Hematopoietic multipotent progenitor cell treated with erythropoietin and hydrocortisone succinate and interleukin-3 and kit ligand, for 8 days (in vitro differentiated cells): ENCODE measurements at regions not wholly inside any gene's neighbourhood (a gene's known extent, or its start where the extent isn't known, plus 50 kb on each side); places are given as distances from the start of the nearest gene placed in this dataset.
"Not testable (repeated sequence)": the region's sequence is repeated elsewhere in the genome, so short reads cannot be mapped to it uniquely, and the experiment has no call there.

Experiments used
- DNase-seq: peaks from one replicate; pipeline ENCODE4 v3.0.0-alpha.2; 2015

- DNase-seq, result no peak
Measured at GRCh38 chr16:60204181-60204580, 1470.1 kb upstream of the GOT2 start.

GRCh38 chr16:60203525-60204124 is 1469.5 kb upstream of the GOT2 start:
- DNase-seq, result peak; percentile 2

- not testable (repeated sequence) for DNase-seq
Measured at GRCh38 chr16:60200729-60201128, 1466.6 kb upstream of the GOT2 start.

GRCh38 chr16:60200161-60200560 is 1466.0 kb upstream of the GOT2 start:
- DNase-seq, result no peak

- DNase-seq, result no peak
Measured at GRCh38 chr16:60199150-60199549, 1465.0 kb upstream of the GOT2 start.

GRCh38 chr16:60181536-60181935 is 1447.4 kb upstream of the GOT2 start:
- no peak for DNase-seq

- DNase-seq, result no peak
Measured at GRCh38 chr16:60180609-60181008, 1446.5 kb upstream of the GOT2 start.

- DNase-seq, result no peak
Measured at GRCh38 chr16:60170196-60170595, 1436.1 kb upstream of the GOT2 start.

GRCh38 chr16:60166111-60166510 is 1432.0 kb upstream of the GOT2 start:
- no peak for DNase-seq

GRCh38 chr16:60151987-60152386 is 1417.9 kb upstream of the GOT2 start:
- no peak for DNase-seq

GRCh38 chr16:60150907-60151306 is 1416.8 kb upstream of the GOT2 start:
- DNase-seq, result no peak

- no peak for DNase-seq
Measured at GRCh38 chr16:60143348-60143705, 1409.2 kb upstream of the GOT2 start.

GRCh38 chr16:60142619-60143347 is 1408.7 kb upstream of the GOT2 start:
- DNase-seq, result no peak

GRCh38 chr16:60137891-60138290 is 1403.8 kb upstream of the GOT2 start:
- DNase-seq, result no peak

- no peak for DNase-seq
Measured at GRCh38 chr16:60127196-60127595, 1393.1 kb upstream of the GOT2 start.

GRCh38 chr16:60126115-60126514 is 1392.0 kb upstream of the GOT2 start:
- DNase-seq, result not testable (repeated sequence)

GRCh38 chr16:60123392-60124023 is 1389.4 kb upstream of the GOT2 start:
- no peak for DNase-seq

- DNase-seq, result no peak
Measured at GRCh38 chr16:60120586-60120985, 1386.5 kb upstream of the GOT2 start.

- DNase-seq, result no peak
Measured at GRCh38 chr16:60110531-60110930, 1376.4 kb upstream of the GOT2 start.

GRCh38 chr16:60107871-60108270 is 1373.8 kb upstream of the GOT2 start:
- DNase-seq, result no peak

- no peak for DNase-seq
Measured at GRCh38 chr16:60107437-60107836, 1373.3 kb upstream of the GOT2 start.

- no peak for DNase-seq
Measured at GRCh38 chr16:60100371-60100770, 1366.3 kb upstream of the GOT2 start.

GRCh38 chr16:60091529-60091928 is 1357.4 kb upstream of the GOT2 start:
- no peak for DNase-seq

- no peak for DNase-seq
Measured at GRCh38 chr16:60091071-60091470, 1357.0 kb upstream of the GOT2 start.
